GM12878 (cell line): ENCODE measurements at regions not wholly inside any gene's neighbourhood (a gene's known extent, or its start where the extent isn't known, plus 50 kb on each side); places are given as distances from the start of the nearest gene placed in this dataset.
"Not testable (repeated sequence)": the region's sequence is repeated elsewhere in the genome, so short reads cannot be mapped to it uniquely, and the experiment has no call there.

Source experiments
- ATAC-seq: fragments of 200-7000 bp; cut with Tn5 transposase; 3 replicates; pipeline ENCODE4 v1.9.1; 2020; ENCODE audit warnings: mild to moderate bottlenecking, moderate library complexity
- BruUV-seq: library from RNA; stranded (reverse); fragments of 400-500 nt; replicated peaks from 2 replicates; lab custom pipeline; 2021; lab: Mats Ljungman, UMichigan
- CTCF ChIA-PET: fragments of 300-600 bp; sonication (Branson Sonifier 250); formaldehyde crosslinking; extraction: SDS; loops from one replicate; lab custom pipeline; 2021; ENCODE audit warnings: inconsistent platforms; lab: Yijun Ruan, JAX
- POLR2A ChIA-PET: fragments of 350-600 bp; formaldehyde crosslinking; extraction: SDS; loops from one replicate; lab custom pipeline; 2021; ENCODE audit warnings: inconsistent platforms; lab: Charles Lee
- RAD21 ChIA-PET: fragments of 300-600 bp; sonication (Branson Sonifier 250); formaldehyde crosslinking; loops from one replicate; lab custom pipeline; 2023; ENCODE audit warnings: antibody characterized with exemption; ENCODE audit not compliant: unreplicated experiment; lab: Charles Lee
- SMC1A ChIA-PET: fragments of 300-600 bp; sonication (Branson Sonifier 250); formaldehyde crosslinking; loops from one replicate; lab custom pipeline; 2023; ENCODE audit not compliant: unreplicated experiment, uncharacterized antibody; lab: Charles Lee
- DNase-seq: peaks from one replicate; pipeline ENCODE4 v3.0.0-alpha.2; 2011; ENCODE audit warnings: low read depth, low spot score
- FAIRE-seq: peaks from 3 replicates; lab custom pipeline; 2011; peaks lifted over from hg19 to GRCh38; lab: Jason Lieb, UNC
- H2AFZ ChIP-seq: 2 replicates; pipeline ENCODE4 v1.6.0; 2011; ENCODE audit warnings: low read depth, low read length, control low read depth; ENCODE audit not compliant: control insufficient read depth
- H3K27ac ChIP-seq: 2 replicates; pipeline ENCODE4 v1.5.1; 2011; ENCODE audit warnings: control low read depth; ENCODE audit not compliant: control insufficient read depth, insufficient read depth
- H3K27me3 ChIP-seq, 2 experiments: replicated peaks in 1 of 2; 2 replicates each; pipeline versions ENCODE4 v1.6.0 to v1.6.1; 2011; ENCODE audit warnings: low read length in 1 of 2; ENCODE audit not compliant: control insufficient read depth in 2 of 2, insufficient read depth in 2 of 2
- H3K36me3 ChIP-seq, 2 experiments: 2 replicates each; pipeline ENCODE4 v1.5.1; 2011; ENCODE audit warnings: low read length in 1 of 2; ENCODE audit not compliant: control insufficient read depth in 2 of 2, insufficient read depth in 2 of 2
- H3K4me1 ChIP-seq: 2 replicates; pipeline ENCODE4 v1.6.1; 2011; ENCODE audit warnings: mild to moderate bottlenecking, low read length, moderate library complexity, mixed read lengths; ENCODE audit not compliant: control insufficient read depth, insufficient read depth
- H3K4me2 ChIP-seq: 2 replicates; pipeline ENCODE4 v1.6.0; 2011; ENCODE audit warnings: control low read depth; ENCODE audit not compliant: control insufficient read depth, insufficient read depth
- H3K4me3 ChIP-seq: fragments of 200-600 bp; sonication (generic); 2 replicates; pipeline ENCODE4 v1.5.1; 2016
- H3K79me2 ChIP-seq: 2 replicates; pipeline ENCODE4 v1.6.0; 2011; ENCODE audit warnings: low read length; ENCODE audit not compliant: control insufficient read depth, insufficient read depth
- H3K9ac ChIP-seq: 2 replicates; pipeline ENCODE4 v1.8.0; 2011; ENCODE audit warnings: low read length, control low read depth, mixed read lengths; ENCODE audit not compliant: control insufficient read depth, insufficient read depth
- H3K9me3 ChIP-seq: replicated peaks from 3 replicates; pipeline ENCODE4 v1.5.1; 2011; ENCODE audit warnings: mild to moderate bottlenecking, low read length; ENCODE audit not compliant: control insufficient read depth, insufficient read depth
- H4K20me1 ChIP-seq: 2 replicates; pipeline ENCODE4 v1.6.0; 2011; ENCODE audit not compliant: control insufficient read depth, insufficient read depth
- EP300 ChIP-seq, 2 experiments: fragments of 150-350 bp in 1 of 2; IDR thresholded peaks; 2 replicates each; pipeline ENCODE4 v1.6.1; 2011 to 2012; ENCODE audit warnings: low read depth in 2 of 2, low read length in 2 of 2, borderline replicate concordance in 1 of 2, improper control_type of control experiment in 1 of 2, inconsistent platforms in 1 of 2; ENCODE audit not compliant: control insufficient read depth in 1 of 2
- IRF4 ChIP-seq: IDR thresholded peaks from 2 replicates; pipeline ENCODE4 v1.6.1; 2011; ENCODE audit warnings: low read depth, low read length
- POLR2AphosphoS5 ChIP-seq: IDR thresholded peaks from 2 replicates; pipeline ENCODE4 v1.6.1; 2011; ENCODE audit warnings: mild to moderate bottlenecking, low read length, inconsistent platforms
- SMAD5 ChIP-seq: IDR thresholded peaks from 2 replicates; pipeline ENCODE4 v1.6.1; 2016; ENCODE audit warnings: antibody characterized with exemption, low read depth
- WGBS: methylation state at CpG from one replicate; pipeline ENCODE4 v1.1.6; 2016; ENCODE audit warnings: low lambda C conversion rate; ENCODE audit not compliant: insufficient replicate concordance, insufficient coverage; ENCODE audit errors: missing lambda C conversion rate; 5-methylcytosine and 5-hydroxymethylcytosine counted together
- in situ Hi-C: fragments of 300-500 bp; cut with MboI; formaldehyde crosslinking; loops from 9 replicates; pipeline ENCODE4 v1.14.3; 2018; ENCODE audit warnings: mixed read lengths
- intact Hi-C: fragments of 100-400 bp; cut with micrococcal nuclease; formaldehyde crosslinking; loops from one replicate; pipeline ENCODE4 v1.14.2; 2022; ENCODE audit not compliant: unreplicated experiment

DNA sequence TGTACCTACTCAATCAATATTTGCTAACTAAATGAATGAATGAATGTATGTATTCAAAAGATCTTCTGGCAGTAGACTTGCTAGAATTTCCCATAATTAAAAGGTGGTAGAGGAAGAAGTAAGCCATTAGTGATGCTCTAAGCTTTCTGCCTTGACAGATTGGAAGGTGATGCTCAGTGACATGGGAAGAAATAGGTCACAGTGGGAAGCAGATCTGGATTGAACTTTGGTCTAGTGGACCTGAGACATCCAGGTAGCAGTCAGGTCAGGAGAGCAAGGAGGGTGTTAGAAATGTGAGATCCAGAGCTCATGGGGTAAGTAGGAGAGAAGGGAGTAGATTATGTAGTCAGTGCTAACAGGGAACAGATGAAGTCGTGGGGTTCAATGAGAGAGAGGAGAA is 106.4 kb downstream of the SNX5 start (continued):
- no peak for TF ChIP-seq EP300 (IDR thresholded peaks at IDR 0.05; ENCODE audit: borderline replicate concordance in 1 of 2, control insufficient read depth in 1 of 2, low read depth in 2 of 2, low read length in 2 of 2)
- TF ChIP-seq IRF4, result no peak
- TF ChIP-seq SMAD5, result no peak
- TF ChIP-seq POLR2AphosphoS5, result no peak

DNA sequence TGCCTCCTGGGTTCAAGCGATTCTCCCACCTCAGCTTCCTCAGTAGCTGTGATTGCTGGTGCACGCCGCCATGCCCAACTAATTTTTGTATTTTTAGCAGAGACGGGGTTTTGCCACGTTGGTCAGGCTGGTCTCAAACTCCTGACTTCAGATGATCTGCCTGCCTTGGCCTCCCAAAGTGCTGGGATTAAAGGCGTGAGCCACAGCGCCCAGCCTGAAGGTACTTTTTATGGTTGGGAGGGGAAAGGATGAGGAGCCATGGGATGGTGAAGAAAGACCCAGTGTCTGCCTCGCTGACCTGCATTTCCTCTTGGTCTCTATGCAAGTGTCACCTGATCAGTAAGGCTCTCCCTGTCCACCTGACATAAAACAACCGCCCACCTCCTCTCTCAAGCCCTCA is 107.0 kb downstream of the SNX5 start:
- ATAC-seq, H4K20me1 ChIP-seq, RAD21 ChIA-PET, intact Hi-C loops, in situ Hi-C loops, POLR2A ChIA-PET, BruUV-seq, DNase-seq, H3K4me3 ChIP-seq, H3K9me3 ChIP-seq, H3K36me3 ChIP-seq, CTCF ChIA-PET, H3K4me2 ChIP-seq, H3K27me3 ChIP-seq, H3K27ac ChIP-seq, H2AFZ ChIP-seq, H3K79me2 ChIP-seq, H3K9ac ChIP-seq, FAIRE-seq: not testable (repeated sequence)
- 59% methylated on average over 9 of the region's 9 CpGs for WGBS
- SMC1A ChIA-PET, result interaction anchor here (3.4 kb wide), 1 partner anchor 34 kb away, joined by 9 read pairs; no protein-coding TSS in a partner anchor
- peaks cover 39% of the 10 kb centered on the region for H3K4me1 ChIP-seq
